AG04450 (cell line): ENCODE measurements at regions not wholly inside any gene's neighbourhood (a gene's known extent, or its start where the extent isn't known, plus 50 kb on each side); places are given as distances from the start of the nearest gene placed in this dataset.

Experiments used
- CTCF ChIA-PET: fragments of 300-600, 350-600 bp; formaldehyde crosslinking; extraction: SDS; loops from one replicate; lab custom pipeline; 2022; ENCODE audit warnings: antibody characterized with exemption, inconsistent platforms; lab: Charles Lee
- POLR2A ChIA-PET: fragments of 350-600 bp; formaldehyde crosslinking; extraction: SDS; loops from one replicate; lab custom pipeline; 2021; ENCODE audit warnings: antibody characterized with exemption, inconsistent platforms; lab: Yijun Ruan, JAX
- DNase-seq: peaks from one replicate; pipeline ENCODE4 v3.0.0-alpha.2; 2011; ENCODE audit warnings: low read depth, low spot score
- H3K27ac ChIP-seq: one replicate; pipeline ENCODE4 v1.5.1; 2012; ENCODE audit warnings: low read depth, low read length, control low read depth
- H3K27me3 ChIP-seq: one replicate; pipeline ENCODE4 v1.6.0; 2012; ENCODE audit warnings: low read length; ENCODE audit not compliant: control insufficient read depth, insufficient read depth
- H3K4me3 ChIP-seq: 2 replicates; pipeline ENCODE4 v1.5.1; 2011; ENCODE audit warnings: mild to moderate bottlenecking, low read depth, low read length, control low read depth
- H3K9me3 ChIP-seq: 2 replicates; pipeline ENCODE4 v1.5.1; 2012; ENCODE audit warnings: low read length; ENCODE audit not compliant: control insufficient read depth, insufficient read depth
- CTCF ChIP-seq: IDR thresholded peaks from 2 replicates; pipeline ENCODE4 v1.5.1; 2011; ENCODE audit warnings: low read depth, low read length, control low read depth, inconsistent platforms

- DNase-seq = no peak
- no peak for TF ChIP-seq CTCF
- H3K27ac ChIP-seq = no peak overlapping the region
- H3K9me3 ChIP-seq = no peaks in the 10 kb centered on the region
- no peaks in the 10 kb centered on the region for H3K27me3 ChIP-seq
- ChIA-PET POLR2A (no interaction called here), CTCF (no interaction called here)
- H3K4me3 ChIP-seq = no peak overlapping the region
Measured at GRCh38 chrX:148203531-148203930, 222.4 kb downstream of the FMR1NB start.

- no peak for DNase-seq
- H3K4me3 ChIP-seq = no peak overlapping the region
- no peaks in the 10 kb centered on the region for H3K27me3 ChIP-seq
- no peaks in the 10 kb centered on the region for H3K9me3 ChIP-seq
- no peak overlapping the region for H3K27ac ChIP-seq
- CTCF ChIA-PET = no interaction called here
- POLR2A ChIA-PET = no interaction called here
- no peak for TF ChIP-seq CTCF
Measured at GRCh38 chrX:148204195-148204594, 223.1 kb downstream of the FMR1NB start.

GRCh38 chrX:148214786-148215185, 233.6 kb downstream of the FMR1NB start:
- Histone ChIP-seq H3K27ac (no peak overlapping the region), H3K4me3 (no peak overlapping the region), H3K27me3 (no peaks in the 10 kb centered on the region), H3K9me3 (no peaks in the 10 kb centered on the region)
- DNase-seq = no peak
- CTCF ChIA-PET = no interaction called here
- POLR2A ChIA-PET = no interaction called here
- TF ChIP-seq CTCF = no peak

GRCh38 chrX:148215726-148216125, 234.6 kb downstream of the FMR1NB start:
- no peaks in the 10 kb centered on the region for H3K27me3 ChIP-seq
- no peaks in the 10 kb centered on the region for H3K9me3 ChIP-seq
- CTCF ChIA-PET = no interaction called here
- H3K4me3 ChIP-seq = no peak overlapping the region
- no peak for TF ChIP-seq CTCF
- POLR2A ChIA-PET = no interaction called here
- no peak overlapping the region for H3K27ac ChIP-seq
- DNase-seq = no peak

GRCh38 chrX:148223361-148223760, 242.2 kb downstream of the FMR1NB start:
- no peak for DNase-seq
- Histone ChIP-seq H3K27me3 (no peaks in the 10 kb centered on the region), H3K27ac (no peak overlapping the region), H3K9me3 (no peaks in the 10 kb centered on the region), H3K4me3 (no peak overlapping the region)
- no peak for TF ChIP-seq CTCF
- ChIA-PET CTCF (no interaction called here), POLR2A (no interaction called here)
